ENCODE measurements at regions not wholly inside any gene's neighbourhood (a gene's known extent, or its start where the extent isn't known, plus 50 kb on each side); places are given as distances from the start of the nearest gene placed in this dataset.

GRCh38 chr4:163748449-163748848, 254.0 kb downstream of the TMA16 start:
- no peak for DNase-seq (ENCODE audit: low spot score in 2 of 2)
- Histone ChIP-seq H3K9me3 (no peaks in the 10 kb centered on the region), H3K4me3 (no peak overlapping the region), H3K4me1 (no peaks in the 10 kb centered on the region), H3K27me3 (no peaks in the 10 kb centered on the region), H3K27ac (no peak overlapping the region), H3K36me3 (no peaks in the 10 kb centered on the region)
- WGBS: 22% methylated on average over 2 of the region's 2 CpGs
- TF ChIP-seq POLR2AphosphoS5 (IDR thresholded peaks at IDR 0.05) (no peak), CTCF (IDR thresholded peaks at IDR 0.05) (no peak), POLR2A (IDR thresholded peaks at IDR 0.05) (no peak), EP300 (IDR thresholded peaks at IDR 0.05) (no peak)

DNA sequence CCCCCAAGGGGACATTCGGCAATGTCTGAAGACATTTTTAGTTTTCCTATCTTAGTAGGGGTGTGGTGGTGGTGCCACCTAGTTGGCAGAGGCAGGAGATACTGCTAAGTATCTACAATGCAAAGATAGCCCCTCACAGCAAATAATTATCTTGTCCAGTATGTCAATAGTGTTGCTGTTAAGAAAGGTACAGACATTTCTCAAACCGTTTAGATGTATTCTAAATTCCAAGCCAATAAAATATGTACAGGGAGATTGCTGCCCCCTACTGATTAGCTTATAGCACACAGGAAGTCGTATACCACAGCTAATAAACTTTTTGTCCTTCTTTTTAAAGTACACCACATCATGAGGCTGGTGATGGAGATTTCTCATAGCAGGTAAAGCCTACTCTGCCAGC, 260.5 kb downstream of the TMA16 start:
- Histone ChIP-seq H3K4me1 (no peaks in the 10 kb centered on the region), H3K9me3 (no peaks in the 10 kb centered on the region), H3K4me3 (no peak overlapping the region), H3K27ac (no peak overlapping the region), H3K36me3 (no peaks in the 10 kb centered on the region), H3K27me3 (no peaks in the 10 kb centered on the region)
- no peak for DNase-seq (ENCODE audit: low spot score in 2 of 2)
- WGBS: 33% methylated on average over 3 of the region's 3 CpGs
- TF ChIP-seq CTCF (IDR thresholded peaks at IDR 0.05) (no peak), POLR2A (IDR thresholded peaks at IDR 0.05) (no peak), POLR2AphosphoS5 (IDR thresholded peaks at IDR 0.05) (no peak), EP300 (IDR thresholded peaks at IDR 0.05) (no peak)

DNA sequence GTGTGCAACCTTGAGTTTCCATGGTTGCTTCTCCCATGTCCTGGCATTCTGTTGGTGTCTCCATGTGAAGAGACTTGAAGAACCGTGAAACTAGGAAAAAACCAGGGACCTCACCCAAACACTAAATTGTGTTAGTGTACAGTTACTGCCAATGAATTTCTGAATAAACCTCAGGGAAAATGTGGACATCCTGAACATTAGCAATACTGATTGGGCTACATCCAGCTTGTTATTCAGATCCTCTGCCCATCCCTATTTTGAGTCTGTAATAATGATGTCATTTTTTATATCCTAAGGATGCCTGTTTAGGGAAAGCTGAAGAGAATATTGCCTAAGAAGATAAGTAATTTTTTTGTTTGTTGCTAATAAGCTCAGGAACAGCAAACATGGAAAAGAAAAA, 262.7 kb downstream of the TMA16 start:
- no peaks in the 10 kb centered on the region for H3K9me3 ChIP-seq
- H3K4me3 ChIP-seq: no peak overlapping the region
- WGBS: 79% methylated on average over 1 of the region's 1 CpG
- H3K27ac ChIP-seq: no peak overlapping the region
- no peak for TF ChIP-seq POLR2A (IDR thresholded peaks at IDR 0.05)
- no peak for TF ChIP-seq POLR2AphosphoS5 (IDR thresholded peaks at IDR 0.05)
- TF ChIP-seq EP300 (IDR thresholded peaks at IDR 0.05): no peak
- no peak for TF ChIP-seq CTCF (IDR thresholded peaks at IDR 0.05)
- H3K27me3 ChIP-seq: no peaks in the 10 kb centered on the region
- no peak for DNase-seq (ENCODE audit: low spot score in 2 of 2)
- H3K4me1 ChIP-seq: no peaks in the 10 kb centered on the region
- H3K36me3 ChIP-seq: no peaks in the 10 kb centered on the region

GRCh38 chr4:163758032-163758431, 263.5 kb downstream of the TMA16 start:
- 95% methylated on average over 1 of the region's 1 CpG for WGBS
- DNase-seq (ENCODE audit: low spot score in 2 of 2): no peak

GRCh38 chr4:163762741-163763140, 268.3 kb downstream of the TMA16 start:
- H3K4me3 ChIP-seq: no peak overlapping the region
- H3K36me3 ChIP-seq: no peaks in the 10 kb centered on the region
- H3K4me1 ChIP-seq: no peaks in the 10 kb centered on the region
- H3K27me3 ChIP-seq: no peaks in the 10 kb centered on the region
- DNase-seq (ENCODE audit: low spot score in 2 of 2): no peak
- H3K27ac ChIP-seq: no peak overlapping the region
- WGBS: 48% methylated on average over 1 of the region's 1 CpG
- no peaks in the 10 kb centered on the region for H3K9me3 ChIP-seq
- no peak for TF ChIP-seq EP300 (IDR thresholded peaks at IDR 0.05)
- TF ChIP-seq CTCF (IDR thresholded peaks at IDR 0.05): no peak
- TF ChIP-seq POLR2A (IDR thresholded peaks at IDR 0.05): no peak
- no peak for TF ChIP-seq POLR2AphosphoS5 (IDR thresholded peaks at IDR 0.05)

More at GRCh38 chr4:163758032-163758431, 263.5 kb downstream of the TMA16 start:
- no peaks in the 10 kb centered on the region for H3K4me1 ChIP-seq
- no peak overlapping the region for H3K4me3 ChIP-seq
- no peaks in the 10 kb centered on the region for H3K27me3 ChIP-seq
- TF ChIP-seq POLR2A (IDR thresholded peaks at IDR 0.05): no peak
- TF ChIP-seq CTCF (IDR thresholded peaks at IDR 0.05): no peak
- TF ChIP-seq EP300 (IDR thresholded peaks at IDR 0.05): no peak
- TF ChIP-seq POLR2AphosphoS5 (IDR thresholded peaks at IDR 0.05): no peak
- no peaks in the 10 kb centered on the region for H3K36me3 ChIP-seq
- H3K9me3 ChIP-seq: no peaks in the 10 kb centered on the region
- H3K27ac ChIP-seq: no peak overlapping the region

Measured in suprapubic skin (tissue), 4 donors.